ENCODE measurements at regions not wholly inside any gene's neighbourhood (a gene's known extent, or its start where the extent isn't known, plus 50 kb on each side); places are given as distances from the start of the nearest gene placed in this dataset.

DNA sequence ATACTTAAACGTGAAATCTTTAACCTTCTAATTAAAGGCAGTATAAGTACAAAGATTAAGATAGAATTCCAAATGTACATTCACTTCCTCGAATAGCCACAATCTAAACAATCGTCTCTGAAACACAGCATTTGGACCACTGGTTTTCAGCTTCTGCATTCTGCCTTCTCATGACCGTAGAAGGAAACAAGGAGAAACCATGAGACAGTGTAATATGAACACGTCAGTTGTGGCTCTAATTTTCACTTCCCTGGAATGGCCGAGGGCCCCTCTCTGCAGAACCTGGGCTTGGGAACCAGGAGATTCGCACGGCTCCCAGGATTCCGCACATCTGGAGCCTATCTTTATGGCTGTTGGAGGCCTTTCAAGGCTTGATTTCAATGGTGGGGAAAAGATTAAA, 189.3 kb downstream of the KLF6 start:
- Histone ChIP-seq H3K36me3 (replicated peaks in 1 of 2; ENCODE audit: control extremely low read depth in 1 of 2, control insufficient read depth in 1 of 2, extremely low read depth in 1 of 2, insufficient read depth in 2 of 2, low read length in 1 of 2) (no peaks in the 10 kb centered on the region), H3K27ac (ENCODE audit: low read length in 2 of 2) (no peak overlapping the region), H3K9ac (ENCODE audit: low read length) (no peak overlapping the region), H4K20me1 (ENCODE audit: control insufficient read depth, insufficient read depth, low read length, poor library complexity, severe bottlenecking) (no peaks in the 10 kb centered on the region), H3K4me2 (replicated peaks; ENCODE audit: low read depth, low read length, poor library complexity, severe bottlenecking) (no peak overlapping the region), H3K79me2 (ENCODE audit: control insufficient read depth, insufficient read depth, low read length) (no peaks in the 10 kb centered on the region), H2AFZ (ENCODE audit: insufficient read depth, low read depth, low read length, poor library complexity, severe bottlenecking) (no peak overlapping the region), H3K4me3 (ENCODE audit: control extremely low read depth in 1 of 5, extremely low read depth in 1 of 5, insufficient read depth in 1 of 5, low read depth in 2 of 5, low read length in 4 of 5) (no peak overlapping the region), H3K4me1 (ENCODE audit: control insufficient read depth in 2 of 2, insufficient read depth in 2 of 2, low read length in 2 of 2) (no peaks in the 10 kb centered on the region), H3K9me3 (ENCODE audit: control extremely low read depth in 1 of 3, control insufficient read depth in 2 of 3, insufficient read depth in 1 of 3, low read length in 2 of 3) (no peaks in the 10 kb centered on the region), H3K27me3 (replicated peaks in 1 of 4; ENCODE audit: control extremely low read depth in 1 of 4, control insufficient read depth in 3 of 4, insufficient read depth in 4 of 4, low read length in 3 of 4) (no peaks in the 10 kb centered on the region)
- Mint-ChIP-seq H3K4me1 (no peaks in the 10 kb centered on the region), H3K27ac (no peak overlapping the region), H3K9me3 (ENCODE audit: insufficient read depth) (no peaks in the 10 kb centered on the region), H3K4me3 (no peak overlapping the region), H3K27me3 (peaks cover 8% of the 10 kb centered on the region)
- WGBS (ENCODE audit: insufficient coverage), result 92% methylated on average over 5 of the region's 9 CpGs
- no peak for ATAC-seq (ENCODE audit: low read depth)
- TF ChIP-seq, protein P1, sequence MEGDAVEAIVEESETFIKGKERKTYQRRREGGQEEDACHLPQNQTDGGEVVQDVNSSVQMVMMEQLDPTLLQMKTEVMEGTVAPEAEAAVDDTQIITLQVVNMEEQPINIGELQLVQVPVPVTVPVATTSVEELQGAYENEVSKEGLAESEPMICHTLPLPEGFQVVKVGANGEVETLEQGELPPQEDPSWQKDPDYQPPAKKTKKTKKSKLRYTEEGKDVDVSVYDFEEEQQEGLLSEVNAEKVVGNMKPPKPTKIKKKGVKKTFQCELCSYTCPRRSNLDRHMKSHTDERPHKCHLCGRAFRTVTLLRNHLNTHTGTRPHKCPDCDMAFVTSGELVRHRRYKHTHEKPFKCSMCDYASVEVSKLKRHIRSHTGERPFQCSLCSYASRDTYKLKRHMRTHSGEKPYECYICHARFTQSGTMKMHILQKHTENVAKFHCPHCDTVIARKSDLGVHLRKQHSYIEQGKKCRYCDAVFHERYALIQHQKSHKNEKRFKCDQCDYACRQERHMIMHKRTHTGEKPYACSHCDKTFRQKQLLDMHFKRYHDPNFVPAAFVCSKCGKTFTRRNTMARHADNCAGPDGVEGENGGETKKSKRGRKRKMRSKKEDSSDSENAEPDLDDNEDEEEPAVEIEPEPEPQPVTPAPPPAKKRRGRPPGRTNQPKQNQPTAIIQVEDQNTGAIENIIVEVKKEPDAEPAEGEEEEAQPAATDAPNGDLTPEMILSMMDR (IDR thresholded peaks at IDR 0.05), result no peak
- no peak for TF ChIP-seq EZH2 (IDR thresholded peaks at IDR 0.05; ENCODE audit: borderline replicate concordance, insufficient read depth, low read depth, low read length, poor library complexity, severe bottlenecking)
- intact Hi-C loops (cut with micrococcal nuclease), result no loop called here
- DNase-seq, result no peak
- ChIA-PET CTCF (no interaction called here), POLR2A (no interaction called here)

- no peak for DNase-seq
- no peak overlapping the region for H3K4me3 Mint-ChIP-seq
- CTCF ChIA-PET, result no interaction called here
- H4K20me1 ChIP-seq (ENCODE audit: control insufficient read depth, insufficient read depth, low read length, poor library complexity, severe bottlenecking), result no peaks in the 10 kb centered on the region
- no peak overlapping the region for H3K27ac Mint-ChIP-seq
- no peaks in the 10 kb centered on the region for H3K27me3 ChIP-seq (replicated peaks in 1 of 4; ENCODE audit: control extremely low read depth in 1 of 4, control insufficient read depth in 3 of 4, insufficient read depth in 4 of 4, low read length in 3 of 4)
- no peak for TF ChIP-seq EZH2 (IDR thresholded peaks at IDR 0.05; ENCODE audit: borderline replicate concordance, insufficient read depth, low read depth, low read length, poor library complexity, severe bottlenecking)
- TF ChIP-seq, protein P1 (IDR thresholded peaks at IDR 0.05), result no peak
- no peak overlapping the region for H3K9ac ChIP-seq (ENCODE audit: low read length)
- H3K4me1 Mint-ChIP-seq, result no peaks in the 10 kb centered on the region
- no peaks in the 10 kb centered on the region for H3K9me3 Mint-ChIP-seq (ENCODE audit: insufficient read depth)
- no peaks in the 10 kb centered on the region for H3K9me3 ChIP-seq (ENCODE audit: control extremely low read depth in 1 of 3, control insufficient read depth in 2 of 3, insufficient read depth in 1 of 3, low read length in 2 of 3)
- H3K27ac ChIP-seq (ENCODE audit: low read length in 2 of 2), result no peak overlapping the region
- no peak overlapping the region for H2AFZ ChIP-seq (ENCODE audit: insufficient read depth, low read depth, low read length, poor library complexity, severe bottlenecking)
- intact Hi-C loops (cut with micrococcal nuclease), result no loop called here
- no peaks in the 10 kb centered on the region for H3K36me3 ChIP-seq (replicated peaks in 1 of 2; ENCODE audit: control extremely low read depth in 1 of 2, control insufficient read depth in 1 of 2, extremely low read depth in 1 of 2, insufficient read depth in 2 of 2, low read length in 1 of 2)
- no peak for ATAC-seq (ENCODE audit: low read depth)
- H3K27me3 Mint-ChIP-seq, result no peaks in the 10 kb centered on the region
- WGBS (ENCODE audit: insufficient coverage), result 88% methylated on average over 6 of the region's 6 CpGs
- no peaks in the 10 kb centered on the region for H3K79me2 ChIP-seq (ENCODE audit: control insufficient read depth, insufficient read depth, low read length)
- POLR2A ChIA-PET, result no interaction called here
- no peak overlapping the region for H3K4me3 ChIP-seq (ENCODE audit: control extremely low read depth in 1 of 5, extremely low read depth in 1 of 5, insufficient read depth in 1 of 5, low read depth in 2 of 5, low read length in 4 of 5)
- no peaks in the 10 kb centered on the region for H3K4me1 ChIP-seq (ENCODE audit: control insufficient read depth in 2 of 2, insufficient read depth in 2 of 2, low read length in 2 of 2)
- H3K4me2 ChIP-seq (replicated peaks; ENCODE audit: low read depth, low read length, poor library complexity, severe bottlenecking), result no peak overlapping the region
These were observed 191.4 kb downstream of the KLF6 start for GRCh38 chr10:3593611-3594010.

Measured in B cell (primary cell).